AG04449 (cell line): ENCODE measurements at regions not wholly inside any gene's neighbourhood (a gene's known extent, or its start where the extent isn't known, plus 50 kb on each side); places are given as distances from the start of the nearest gene placed in this dataset.
"Not testable (repeated sequence)": the region's sequence is repeated elsewhere in the genome, so short reads cannot be mapped to it uniquely, and the experiment has no call there.

Source experiments
- CTCF ChIA-PET: fragments of 350-600 bp; formaldehyde crosslinking; extraction: SDS; loops from one replicate; lab custom pipeline; 2021; ENCODE audit warnings: antibody characterized with exemption; lab: Yijun Ruan, JAX
- POLR2A ChIA-PET: fragments of 400-600, 350-600 bp; formaldehyde crosslinking; extraction: SDS; loops from one replicate; lab custom pipeline; 2020; ENCODE audit warnings: antibody characterized with exemption, inconsistent platforms; lab: Yijun Ruan, JAX
- DNase-seq: peaks from one replicate; pipeline ENCODE4 v3.0.0-alpha.2; 2010; ENCODE audit warnings: low read depth, low spot score
- H3K4me3 ChIP-seq: 2 replicates; pipeline ENCODE4 v1.5.1; 2011; ENCODE audit warnings: low read depth, mild to moderate bottlenecking, control low read depth, low read length
- CTCF ChIP-seq: IDR thresholded peaks from one replicate; pipeline ENCODE4 v1.5.1; 2011; ENCODE audit warnings: mild to moderate bottlenecking, moderate library complexity, low read length, control low read depth, inconsistent platforms; ENCODE audit not compliant: insufficient read depth; ENCODE audit errors: missing control alignments

- H3K4me3 ChIP-seq: no peak overlapping the region
- TF ChIP-seq CTCF: no peak
- DNase-seq: no peak
- CTCF ChIA-PET: no interaction called here
- POLR2A ChIA-PET: no interaction called here
Measured at GRCh38 chr7:157476201-157476600, 139.4 kb downstream of the DNAJB6 start.

GRCh38 chr7:157476654-157477549 lies 140.1 kb downstream of the DNAJB6 start:
- POLR2A ChIA-PET: no interaction called here
- no peak for TF ChIP-seq CTCF
- DNase-seq: no peak
- CTCF ChIA-PET: no interaction called here
- no peak overlapping the region for H3K4me3 ChIP-seq

- DNase-seq: no peak
- no peak for TF ChIP-seq CTCF
- POLR2A ChIA-PET: no interaction called here
- H3K4me3 ChIP-seq: no peak overlapping the region
- CTCF ChIA-PET: no interaction called here
Measured at GRCh38 chr7:157477550-157478212, 140.9 kb downstream of the DNAJB6 start.

- DNase-seq, H3K4me3 ChIP-seq, POLR2A ChIA-PET: not testable (repeated sequence)
- CTCF ChIA-PET: interaction anchor here (0.8 kb wide), 1 partner anchor 44 kb away, joined by 3 read pairs; no protein-coding TSS in a partner anchor
Measured at GRCh38 chr7:157478611-157479010, 141.8 kb downstream of the DNAJB6 start.

- CTCF ChIA-PET: interaction anchor here (0.8 kb wide), 1 partner anchor 45 kb away, joined by 3 read pairs; no protein-coding TSS in a partner anchor
- no peak overlapping the region for H3K4me3 ChIP-seq
- DNase-seq: no peak
- POLR2A ChIA-PET: no interaction called here
- TF ChIP-seq CTCF: no peak
Measured at GRCh38 chr7:157479326-157479725, 142.5 kb downstream of the DNAJB6 start.

- H3K4me3 ChIP-seq: no peak overlapping the region
- POLR2A ChIA-PET: no interaction called here
- no peak for DNase-seq
- CTCF ChIA-PET: no interaction called here
- no peak for TF ChIP-seq CTCF
Measured at GRCh38 chr7:157480371-157481050, 143.7 kb downstream of the DNAJB6 start.
